ENCODE measurements at regions not wholly inside any gene's neighbourhood (a gene's known extent, or its start where the extent isn't known, plus 50 kb on each side); places are given as distances from the start of the nearest gene placed in this dataset.

DNA sequence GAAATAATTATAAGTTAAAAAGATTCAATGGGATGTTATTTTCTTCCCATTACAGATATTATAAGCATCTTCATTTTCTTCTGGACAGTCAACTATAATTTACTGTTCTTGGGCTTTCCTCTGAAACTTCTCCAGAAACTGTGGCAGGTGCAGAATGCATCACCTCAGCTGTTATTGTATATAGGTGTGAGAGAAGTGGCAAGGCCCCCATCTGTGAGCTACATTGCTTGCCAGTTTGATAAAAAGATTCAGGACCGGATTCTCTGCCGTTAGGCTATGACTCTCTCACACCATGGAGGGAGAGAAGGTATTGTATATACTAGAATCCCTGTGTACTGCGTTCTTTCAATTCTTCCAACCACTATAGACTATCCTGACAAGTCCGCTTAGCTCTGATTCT is 135.8 kb upstream of the CENPW start:
- TF ChIP-seq, protein P1, sequence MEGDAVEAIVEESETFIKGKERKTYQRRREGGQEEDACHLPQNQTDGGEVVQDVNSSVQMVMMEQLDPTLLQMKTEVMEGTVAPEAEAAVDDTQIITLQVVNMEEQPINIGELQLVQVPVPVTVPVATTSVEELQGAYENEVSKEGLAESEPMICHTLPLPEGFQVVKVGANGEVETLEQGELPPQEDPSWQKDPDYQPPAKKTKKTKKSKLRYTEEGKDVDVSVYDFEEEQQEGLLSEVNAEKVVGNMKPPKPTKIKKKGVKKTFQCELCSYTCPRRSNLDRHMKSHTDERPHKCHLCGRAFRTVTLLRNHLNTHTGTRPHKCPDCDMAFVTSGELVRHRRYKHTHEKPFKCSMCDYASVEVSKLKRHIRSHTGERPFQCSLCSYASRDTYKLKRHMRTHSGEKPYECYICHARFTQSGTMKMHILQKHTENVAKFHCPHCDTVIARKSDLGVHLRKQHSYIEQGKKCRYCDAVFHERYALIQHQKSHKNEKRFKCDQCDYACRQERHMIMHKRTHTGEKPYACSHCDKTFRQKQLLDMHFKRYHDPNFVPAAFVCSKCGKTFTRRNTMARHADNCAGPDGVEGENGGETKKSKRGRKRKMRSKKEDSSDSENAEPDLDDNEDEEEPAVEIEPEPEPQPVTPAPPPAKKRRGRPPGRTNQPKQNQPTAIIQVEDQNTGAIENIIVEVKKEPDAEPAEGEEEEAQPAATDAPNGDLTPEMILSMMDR (IDR thresholded peaks at IDR 0.05; ENCODE audit: insufficient read depth, low read length, poor library complexity, severe bottlenecking): no peak
- TF ChIP-seq EZH2phosphoT487 (conservative IDR thresholded peaks at IDR 0.05; ENCODE audit: low read length): no peak
